GM12878 (cell line): ENCODE measurements at regions not wholly inside any gene's neighbourhood (a gene's known extent, or its start where the extent isn't known, plus 50 kb on each side); places are given as distances from the start of the nearest gene placed in this dataset.

Experiments
- ATAC-seq: fragments of 200-7000 bp; cut with Tn5 transposase; 3 replicates; pipeline ENCODE4 v1.9.1; 2020; ENCODE audit warnings: mild to moderate bottlenecking, moderate library complexity
- BruUV-seq: library from RNA; stranded (reverse); fragments of 400-500 nt; replicated peaks from 2 replicates; lab custom pipeline; 2021; lab: Mats Ljungman, UMichigan
- CTCF ChIA-PET: fragments of 300-600 bp; sonication (Branson Sonifier 250); formaldehyde crosslinking; extraction: SDS; loops from one replicate; lab custom pipeline; 2021; ENCODE audit warnings: inconsistent platforms; lab: Yijun Ruan, JAX
- POLR2A ChIA-PET: fragments of 350-600 bp; formaldehyde crosslinking; extraction: SDS; loops from one replicate; lab custom pipeline; 2021; ENCODE audit warnings: inconsistent platforms; lab: Charles Lee
- RAD21 ChIA-PET: fragments of 300-600 bp; sonication (Branson Sonifier 250); formaldehyde crosslinking; loops from one replicate; lab custom pipeline; 2023; ENCODE audit warnings: antibody characterized with exemption; ENCODE audit not compliant: unreplicated experiment; lab: Charles Lee
- SMC1A ChIA-PET: fragments of 300-600 bp; sonication (Branson Sonifier 250); formaldehyde crosslinking; loops from one replicate; lab custom pipeline; 2023; ENCODE audit not compliant: unreplicated experiment, uncharacterized antibody; lab: Charles Lee
- DNase-seq: peaks from one replicate; pipeline ENCODE4 v3.0.0-alpha.2; 2011; ENCODE audit warnings: low read depth, low spot score
- FAIRE-seq: peaks from 3 replicates; lab custom pipeline; 2011; peaks lifted over from hg19 to GRCh38; lab: Jason Lieb, UNC
- H2AFZ ChIP-seq: 2 replicates; pipeline ENCODE4 v1.6.0; 2011; ENCODE audit warnings: low read depth, low read length, control low read depth; ENCODE audit not compliant: control insufficient read depth
- H3K27ac ChIP-seq: 2 replicates; pipeline ENCODE4 v1.5.1; 2011; ENCODE audit warnings: control low read depth; ENCODE audit not compliant: control insufficient read depth, insufficient read depth
- H3K27me3 ChIP-seq, 2 experiments: replicated peaks in 1 of 2; 2 replicates each; pipeline versions ENCODE4 v1.6.0 to v1.6.1; 2011; ENCODE audit warnings: low read length in 1 of 2; ENCODE audit not compliant: control insufficient read depth in 2 of 2, insufficient read depth in 2 of 2
- H3K36me3 ChIP-seq, 2 experiments: 2 replicates each; pipeline ENCODE4 v1.5.1; 2011; ENCODE audit warnings: low read length in 1 of 2; ENCODE audit not compliant: control insufficient read depth in 2 of 2, insufficient read depth in 2 of 2
- H3K4me1 ChIP-seq: 2 replicates; pipeline ENCODE4 v1.6.1; 2011; ENCODE audit warnings: mild to moderate bottlenecking, low read length, moderate library complexity, mixed read lengths; ENCODE audit not compliant: control insufficient read depth, insufficient read depth
- H3K4me2 ChIP-seq: 2 replicates; pipeline ENCODE4 v1.6.0; 2011; ENCODE audit warnings: control low read depth; ENCODE audit not compliant: control insufficient read depth, insufficient read depth
- H3K4me3 ChIP-seq: fragments of 200-600 bp; sonication (generic); 2 replicates; pipeline ENCODE4 v1.5.1; 2016
- H3K79me2 ChIP-seq: 2 replicates; pipeline ENCODE4 v1.6.0; 2011; ENCODE audit warnings: low read length; ENCODE audit not compliant: control insufficient read depth, insufficient read depth
- H3K9ac ChIP-seq: 2 replicates; pipeline ENCODE4 v1.8.0; 2011; ENCODE audit warnings: low read length, control low read depth, mixed read lengths; ENCODE audit not compliant: control insufficient read depth, insufficient read depth
- H3K9me3 ChIP-seq: replicated peaks from 3 replicates; pipeline ENCODE4 v1.5.1; 2011; ENCODE audit warnings: mild to moderate bottlenecking, low read length; ENCODE audit not compliant: control insufficient read depth, insufficient read depth
- H4K20me1 ChIP-seq: 2 replicates; pipeline ENCODE4 v1.6.0; 2011; ENCODE audit not compliant: control insufficient read depth, insufficient read depth
- ATF2 ChIP-seq: IDR thresholded peaks from 2 replicates; pipeline ENCODE4 v1.6.1; 2012; ENCODE audit warnings: low read length, inconsistent platforms
- BRCA1 ChIP-seq: IDR thresholded peaks from 2 replicates; pipeline ENCODE4 v1.6.1; 2011; ENCODE audit warnings: low read depth, low read length, improper control_type of control experiment
- CBX5 ChIP-seq: sonication (generic); IDR thresholded peaks from 2 replicates; pipeline ENCODE4 v1.6.1; 2016; ENCODE audit warnings: low read depth, moderate library complexity, mild to moderate bottlenecking, inconsistent platforms
- EGR1 ChIP-seq, 2 experiments: IDR thresholded peaks; 1 replicate in 1 of 2; 2 replicates in 1 of 2; pipeline ENCODE4 v1.6.1; 2011 to 2012; ENCODE audit warnings: low read depth in 2 of 2, low read length in 2 of 2, borderline replicate concordance in 1 of 2, mild to moderate bottlenecking in 1 of 2, moderate library complexity in 1 of 2
- FOXK2 ChIP-seq: fragments of 450-650 bp; IDR thresholded peaks from 2 replicates; pipeline ENCODE4 v1.6.1; 2017; ENCODE audit warnings: mild to moderate bottlenecking, moderate library complexity
- NFYA ChIP-seq: IDR thresholded peaks from 2 replicates; pipeline ENCODE4 v1.6.1; 2011; ENCODE audit warnings: low read depth, mild to moderate bottlenecking, low read length, improper control_type of control experiment, borderline replicate concordance
- TCF12 ChIP-seq: IDR thresholded peaks from 2 replicates; pipeline ENCODE4 v1.6.1; 2011; ENCODE audit warnings: low read depth, mild to moderate bottlenecking, low read length
- WGBS: methylation state at CpG from one replicate; pipeline ENCODE4 v1.1.6; 2016; ENCODE audit warnings: low lambda C conversion rate; ENCODE audit not compliant: insufficient replicate concordance, insufficient coverage; ENCODE audit errors: missing lambda C conversion rate; 5-methylcytosine and 5-hydroxymethylcytosine counted together
- in situ Hi-C: fragments of 300-500 bp; cut with MboI; formaldehyde crosslinking; loops from 9 replicates; pipeline ENCODE4 v1.14.3; 2018; ENCODE audit warnings: mixed read lengths
- intact Hi-C: fragments of 100-400 bp; cut with micrococcal nuclease; formaldehyde crosslinking; loops from one replicate; pipeline ENCODE4 v1.14.2; 2022; ENCODE audit not compliant: unreplicated experiment

GRCh38 chr2:122755281-122755780 lies 999.9 kb downstream of the TSN start:
- 28% methylated on average over 3 of the region's 3 CpGs for WGBS

More at GRCh38 chr2:122755281-122755780, 999.9 kb downstream of the TSN start:
- Histone ChIP-seq H3K9ac (no peak overlapping the region), H4K20me1 (no peaks in the 10 kb centered on the region), H3K9me3 (no peaks in the 10 kb centered on the region), H3K4me3 (no peak overlapping the region), H3K27ac (no peak overlapping the region), H3K27me3 (no peaks in the 10 kb centered on the region), H2AFZ (no peak overlapping the region), H3K4me1 (no peaks in the 10 kb centered on the region), H3K36me3 (peaks cover 0 to under 1% of the 10 kb centered on the region in 2 experiments; a peak in 2 of 4 replicates), H3K79me2 (no peaks in the 10 kb centered on the region), H3K4me2 (no peak overlapping the region)
- ATAC-seq (no peak), FAIRE-seq (no peak), DNase-seq (no peak)
- in situ Hi-C loops = no loop called here
- ChIA-PET CTCF (no interaction called here), SMC1A (interaction anchor here (0.6 to 1.6 kb wide), 5 partner anchors 9 to 458 kb away, joined by 3 to 6 read pairs (median 3); no protein-coding TSS in a partner anchor), RAD21 (interaction anchor here (1.0 to 2.5 kb wide), 3 partner anchors 14 to 68 kb away, joined by 3 to 11 read pairs (median 3); no protein-coding TSS in a partner anchor), POLR2A (interaction anchor here (0.9 to 1.1 kb wide), 2 partner anchors 9 to 15 kb away, joined by 3 to 5 read pairs; no protein-coding TSS in a partner anchor)
- intact Hi-C loops = loop anchor here (10.0 kb wide), 3 partner anchors 339 to 1239 kb away; no protein-coding TSS in a partner anchor
- TF ChIP-seq TCF12 (no peak), CBX5 (no peak), ATF2 (no peak), NFYA (no peak), FOXK2 (no peak), BRCA1 (no peak), EGR1 (IDR thresholded peaks at IDR 0.05; ENCODE audit: borderline replicate concordance in 1 of 2, low read depth in 2 of 2, low read length in 2 of 2) (no peak)
- no TSS peak for BruUV-seq
